HCT116 (cell line): ENCODE measurements at regions not wholly inside any gene's neighbourhood (a gene's known extent, or its start where the extent isn't known, plus 50 kb on each side); places are given as distances from the start of the nearest gene placed in this dataset.

Source experiments
- ATAC-seq: fragments of 200-7000 bp; cut with Tn5 transposase; 2 replicates; pipeline ENCODE4 v1.9.1; 2020; ENCODE audit warnings: mild to moderate bottlenecking, moderate library complexity
- BruUV-seq: library from RNA; stranded (reverse); fragments of 400-500 nt; replicated peaks from 2 replicates; lab custom pipeline; 2021; lab: Mats Ljungman, UMichigan
- CTCF ChIA-PET: fragments of 300-600 bp; sonication (Branson Sonifier 250); formaldehyde crosslinking; loops from one replicate; lab custom pipeline; 2021; ENCODE audit warnings: antibody characterized with exemption; lab: Charles Lee
- POLR2A ChIA-PET: fragments of 300-600, 350-600 bp; sonication (Branson Sonifier 250); formaldehyde crosslinking; loops from one replicate; lab custom pipeline; 2021; ENCODE audit warnings: antibody characterized with exemption; lab: Charles Lee
- RAD21 ChIA-PET, 2 experiments: fragments of 300-600 bp; sonication (Branson Sonifier 250); formaldehyde crosslinking; loops; one replicate each; lab custom pipeline; 2023; ENCODE audit warnings: low total read pairs in 2 of 2; ENCODE audit not compliant: uncharacterized antibody in 2 of 2, unreplicated experiment in 2 of 2, low non-redundant PET in 1 of 2; lab: Charles Lee
- DNase-seq: peaks from one replicate; pipeline ENCODE4 v3.0.0-alpha.2; 2010; ENCODE audit warnings: low read depth, low spot score
- H2AFZ ChIP-seq: fragments of 200-600 bp; shearing (Covaris generic), sonication (generic); 2 replicates; pipeline ENCODE4 v1.6.1; 2017; ENCODE audit warnings: low read depth, mixed run types, mixed read lengths, antibody characterized with exemption, low read length; ENCODE audit not compliant: poor library complexity, severe bottlenecking
- H3K27ac ChIP-seq: 2 replicates; pipeline ENCODE4 v1.5.1; 2012; ENCODE audit warnings: low read depth, low read length
- H3K27me3 ChIP-seq: fragments of 200-600 bp; sonication (generic); 2 replicates; pipeline ENCODE4 v1.6.1; 2016; ENCODE audit warnings: mixed run types, low read length, mixed read lengths; ENCODE audit not compliant: insufficient read depth
- H3K36me3 ChIP-seq, 2 experiments: fragments of 200-500 bp in 1 of 2; fragments of 200-600 bp in 1 of 2; sonication (Bioruptor generic) in 1 of 2; sonication (generic) in 1 of 2; 2 replicates each; pipeline versions ENCODE4 v1.5.1 to v1.6.1; 2014 to 2016; ENCODE audit warnings: low read length in 2 of 2, inconsistent platforms in 1 of 2, mixed read lengths in 1 of 2, mixed run types in 1 of 2; ENCODE audit not compliant: insufficient read depth in 2 of 2, control insufficient read depth in 1 of 2
- H3K4me1 ChIP-seq, 2 experiments: fragments of 200-600 bp in 1 of 2; sonication (generic) in 1 of 2; 2 replicates each; pipeline versions ENCODE4 v1.5.1 to v1.6.1; 2012 to 2017; ENCODE audit warnings: low read length in 2 of 2, inconsistent platforms in 1 of 2, mild to moderate bottlenecking in 1 of 2, mixed read lengths in 1 of 2, mixed run types in 1 of 2, moderate library complexity in 1 of 2; ENCODE audit not compliant: insufficient read depth in 2 of 2, control insufficient read depth in 1 of 2
- H3K4me2 ChIP-seq: fragments of 200-600 bp; sonication (generic); 2 replicates; pipeline ENCODE4 v1.6.1; 2017; ENCODE audit warnings: mixed run types, low read length, mixed read lengths
- H3K4me3 ChIP-seq, 2 experiments: fragments of 200-600 bp in 1 of 2; sonication (generic) in 1 of 2; replicated peaks in 1 of 2; 2 replicates each; pipeline ENCODE4 v1.5.1; 2011 to 2016; ENCODE audit warnings: low read length in 2 of 2, control low read depth in 1 of 2, low read depth in 1 of 2, mild to moderate bottlenecking in 1 of 2, mixed read lengths in 1 of 2, mixed run types in 1 of 2
- H3K79me2 ChIP-seq: fragments of 200-600 bp; sonication (generic); 2 replicates; pipeline ENCODE4 v1.6.1; 2017; ENCODE audit warnings: mild to moderate bottlenecking, mixed run types, low read length, moderate library complexity, mixed read lengths; ENCODE audit not compliant: insufficient read depth
- H3K9ac ChIP-seq: fragments of 200-600 bp; sonication (generic); 2 replicates; pipeline ENCODE4 v1.6.1; 2016; ENCODE audit warnings: low read length, mixed read lengths
- H3K9me2 ChIP-seq: fragments of 200-600 bp; sonication (generic), shearing (Covaris generic); 2 replicates; pipeline ENCODE4 v1.6.1; 2017; ENCODE audit warnings: mixed run types, mild to moderate bottlenecking, moderate library complexity; ENCODE audit not compliant: insufficient read depth
- H3K9me3 ChIP-seq, 2 experiments: fragments of 200-500 bp in 1 of 2; fragments of 200-600 bp in 1 of 2; sonication (Bioruptor generic) in 1 of 2; sonication (generic) in 1 of 2; 2 replicates each; pipeline ENCODE4 v1.6.1; 2014 to 2017; ENCODE audit warnings: low read length in 2 of 2, mixed read lengths in 2 of 2, inconsistent platforms in 1 of 2, low read depth in 1 of 2, mild to moderate bottlenecking in 1 of 2, mixed run types in 1 of 2, moderate library complexity in 1 of 2; ENCODE audit not compliant: control insufficient read depth in 1 of 2, insufficient read depth in 1 of 2
- H4K20me1 ChIP-seq: fragments of 200-600 bp; sonication (generic), shearing (Covaris generic); 2 replicates; pipeline ENCODE4 v1.6.1; 2017; ENCODE audit warnings: mixed run types, mild to moderate bottlenecking, moderate library complexity; ENCODE audit not compliant: insufficient read depth
- CEBPB ChIP-seq: IDR thresholded peaks from 2 replicates; pipeline ENCODE4 v1.6.1; 2012; ENCODE audit warnings: low read depth
- EZH2phosphoT487 ChIP-seq: fragments of 200-600 bp; IDR thresholded peaks from 2 replicates; pipeline ENCODE4 v1.6.1; 2018; ENCODE audit warnings: antibody characterized with exemption, borderline replicate concordance
- JUND ChIP-seq: IDR thresholded peaks from 2 replicates; pipeline ENCODE4 v1.6.1; 2012
- POLR2A ChIP-seq: IDR thresholded peaks from 2 replicates; pipeline ENCODE4 v1.7.0; 2011; ENCODE audit warnings: borderline replicate concordance; ENCODE audit not compliant: insufficient read depth, insufficient read length; ENCODE audit errors: extremely low read depth
- RAD21 ChIP-seq: IDR thresholded peaks from 2 replicates; pipeline ENCODE4 v1.6.1; 2012; ENCODE audit warnings: low read depth, mild to moderate bottlenecking
- SIN3A ChIP-seq: IDR thresholded peaks from 2 replicates; pipeline ENCODE4 v1.6.1; 2012; ENCODE audit warnings: low read depth
- ZNF274 ChIP-seq: fragments of 200-500 bp; sonication (Bioruptor generic); IDR thresholded peaks from 2 replicates; pipeline ENCODE4 v1.6.1; 2014; ENCODE audit warnings: mild to moderate bottlenecking, low read depth, low read length, inconsistent platforms
- intact Hi-C: fragments of 100-400 bp; cut with micrococcal nuclease; formaldehyde crosslinking; loops from 2 replicates; pipeline ENCODE4 v1.10.0; 2022
- TF ChIP-seq, protein P1 (sequence below): IDR thresholded peaks from 2 replicates; pipeline ENCODE4 v1.6.1; 2012; ENCODE audit warnings: low read depth

DNA sequence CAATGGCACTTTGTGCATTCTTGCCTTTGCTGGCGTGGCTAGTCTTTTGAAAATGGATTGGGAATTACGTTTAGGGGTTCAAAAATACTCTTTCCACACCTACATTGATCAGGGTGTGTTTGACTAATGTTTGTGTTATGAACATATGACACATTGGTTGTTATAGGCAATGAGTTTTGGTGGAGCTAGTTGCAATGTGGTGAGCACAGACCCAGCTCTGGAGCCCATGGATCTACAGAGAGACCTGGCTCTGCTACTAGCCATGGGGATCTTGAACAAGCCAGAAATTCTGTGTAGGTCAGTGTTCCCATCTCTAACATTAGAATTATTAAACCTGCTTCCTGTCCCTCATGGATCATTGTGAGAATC is 222.4 kb upstream of the UBL3 start:
- no peak overlapping the region for H3K4me2 ChIP-seq
- no peak overlapping the region for H2AFZ ChIP-seq
- H3K27me3 ChIP-seq: no peaks in the 10 kb centered on the region
- no peak overlapping the region for H3K27ac ChIP-seq
- CTCF ChIA-PET: no interaction called here
- no peaks in the 10 kb centered on the region for H3K9me2 ChIP-seq
- no peak overlapping the region for H3K4me3 ChIP-seq
- no peaks in the 10 kb centered on the region for H3K9me3 ChIP-seq
- H3K36me3 ChIP-seq: no peaks in the 10 kb centered on the region
- intact Hi-C loops: no loop called here
- H3K4me1 ChIP-seq: no peaks in the 10 kb centered on the region
- RAD21 ChIA-PET: no interaction called here
- no peak overlapping the region for H3K9ac ChIP-seq
- POLR2A ChIA-PET: no interaction called here
- H3K79me2 ChIP-seq: no peaks in the 10 kb centered on the region
- no peak for TF ChIP-seq ZNF274
- no peak for TF ChIP-seq JUND
- TF ChIP-seq POLR2A: no peak
- no peak for TF ChIP-seq EZH2phosphoT487
- TF ChIP-seq RAD21: no peak
- TF ChIP-seq, protein P1, sequence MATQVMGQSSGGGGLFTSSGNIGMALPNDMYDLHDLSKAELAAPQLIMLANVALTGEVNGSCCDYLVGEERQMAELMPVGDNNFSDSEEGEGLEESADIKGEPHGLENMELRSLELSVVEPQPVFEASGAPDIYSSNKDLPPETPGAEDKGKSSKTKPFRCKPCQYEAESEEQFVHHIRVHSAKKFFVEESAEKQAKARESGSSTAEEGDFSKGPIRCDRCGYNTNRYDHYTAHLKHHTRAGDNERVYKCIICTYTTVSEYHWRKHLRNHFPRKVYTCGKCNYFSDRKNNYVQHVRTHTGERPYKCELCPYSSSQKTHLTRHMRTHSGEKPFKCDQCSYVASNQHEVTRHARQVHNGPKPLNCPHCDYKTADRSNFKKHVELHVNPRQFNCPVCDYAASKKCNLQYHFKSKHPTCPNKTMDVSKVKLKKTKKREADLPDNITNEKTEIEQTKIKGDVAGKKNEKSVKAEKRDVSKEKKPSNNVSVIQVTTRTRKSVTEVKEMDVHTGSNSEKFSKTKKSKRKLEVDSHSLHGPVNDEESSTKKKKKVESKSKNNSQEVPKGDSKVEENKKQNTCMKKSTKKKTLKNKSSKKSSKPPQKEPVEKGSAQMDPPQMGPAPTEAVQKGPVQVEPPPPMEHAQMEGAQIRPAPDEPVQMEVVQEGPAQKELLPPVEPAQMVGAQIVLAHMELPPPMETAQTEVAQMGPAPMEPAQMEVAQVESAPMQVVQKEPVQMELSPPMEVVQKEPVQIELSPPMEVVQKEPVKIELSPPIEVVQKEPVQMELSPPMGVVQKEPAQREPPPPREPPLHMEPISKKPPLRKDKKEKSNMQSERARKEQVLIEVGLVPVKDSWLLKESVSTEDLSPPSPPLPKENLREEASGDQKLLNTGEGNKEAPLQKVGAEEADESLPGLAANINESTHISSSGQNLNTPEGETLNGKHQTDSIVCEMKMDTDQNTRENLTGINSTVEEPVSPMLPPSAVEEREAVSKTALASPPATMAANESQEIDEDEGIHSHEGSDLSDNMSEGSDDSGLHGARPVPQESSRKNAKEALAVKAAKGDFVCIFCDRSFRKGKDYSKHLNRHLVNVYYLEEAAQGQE: no peak
- no peak for TF ChIP-seq CEBPB
- no peak for TF ChIP-seq SIN3A
- DNase-seq (no peak), ATAC-seq (no peak)
- no peaks in the 10 kb centered on the region for H4K20me1 ChIP-seq
- no TSS peak for BruUV-seq
